HepG2 (cell line): ENCODE measurements at regions not wholly inside any gene's neighbourhood (a gene's known extent, or its start where the extent isn't known, plus 50 kb on each side); places are given as distances from the start of the nearest gene placed in this dataset.

Experiments used
- ATAC-seq: fragments of 200-7000 bp; cut with Tn5 transposase; 3 replicates; pipeline ENCODE4 v1.9.1; 2020; ENCODE audit warnings: mild to moderate bottlenecking, moderate library complexity
- BruUV-seq: library from RNA; stranded (reverse); fragments of 400-500 nt; replicated peaks from 2 replicates; lab custom pipeline; 2021; lab: Mats Ljungman, UMichigan
- CTCF ChIA-PET: fragments of 300-600 bp; formaldehyde crosslinking; extraction: SDS; loops from one replicate; lab custom pipeline; 2021; ENCODE audit warnings: low total read pairs, inconsistent platforms, low intra/inter-chr PET ratio; lab: Yijun Ruan, JAX
- POLR2A ChIA-PET: fragments of 350-600 bp; sonication (Branson Sonifier 250); formaldehyde crosslinking; loops from one replicate; lab custom pipeline; 2020; ENCODE audit warnings: antibody characterized with exemption, inconsistent platforms; lab: Yijun Ruan, JAX
- DNase-seq: peaks from one replicate; pipeline ENCODE4 v3.0.0-alpha.2; 2015; ENCODE audit warnings: low spot score
- FAIRE-seq: peaks from 3 replicates; lab custom pipeline; 2011; peaks lifted over from hg19 to GRCh38; lab: Jason Lieb, UNC
- H2AFZ ChIP-seq: one replicate; pipeline ENCODE4 v1.6.1; 2011; ENCODE audit warnings: low read length, inconsistent platforms
- H3K27ac ChIP-seq: fragments of 300-600 bp; 3 replicates; pipeline ENCODE4 v1.8.0; 2011; ENCODE audit warnings: mixed run types, mild to moderate bottlenecking, mixed read lengths, low read length, inconsistent platforms; ENCODE audit not compliant: insufficient read depth; ENCODE audit errors: extremely low read length
- H3K27me3 ChIP-seq, 2 experiments: fragments of 200-600 bp in 1 of 2; 2 replicates in 1 of 2; 3 replicates in 1 of 2; pipeline versions ENCODE4 v1.6.0 to v1.8.0; 2011; ENCODE audit warnings: low read length in 2 of 2, mild to moderate bottlenecking in 2 of 2, moderate library complexity in 2 of 2, inconsistent platforms in 1 of 2; ENCODE audit not compliant: insufficient read depth in 2 of 2, control insufficient read depth in 1 of 2
- H3K36me3 ChIP-seq, 2 experiments: fragments of 200-600 bp in 1 of 2; replicated peaks in 1 of 2; 2 replicates in 1 of 2; 3 replicates in 1 of 2; pipeline versions ENCODE4 v1.5.1 to v1.8.0; 2011; ENCODE audit warnings: low read length in 2 of 2, inconsistent platforms in 1 of 2; ENCODE audit not compliant: insufficient read depth in 2 of 2, control insufficient read depth in 1 of 2
- H3K4me1 ChIP-seq: 2 replicates; pipeline ENCODE4 v1.5.1; 2012; ENCODE audit warnings: low read length, inconsistent platforms; ENCODE audit not compliant: insufficient read depth
- H3K4me2 ChIP-seq: 2 replicates; pipeline ENCODE4 v1.6.0; 2011; ENCODE audit warnings: low read depth, low read length, inconsistent platforms
- H3K4me3 ChIP-seq, 3 experiments: fragments of 200-600 bp in 1 of 3; sonication (generic), shearing (Covaris generic) in 1 of 3; replicated peaks in 1 of 3; 2 replicates each; pipeline ENCODE4 v1.5.1; 2011 to 2016; ENCODE audit warnings: low read length in 3 of 3, inconsistent platforms in 2 of 3, low read depth in 2 of 3, mild to moderate bottlenecking in 2 of 3, control low read depth in 1 of 3, mixed read lengths in 1 of 3; ENCODE audit not compliant: insufficient read depth in 1 of 3
- H3K79me2 ChIP-seq: one replicate; pipeline ENCODE4 v1.6.1; 2011; ENCODE audit warnings: low read length, inconsistent platforms; ENCODE audit not compliant: insufficient read depth
- H3K9ac ChIP-seq: 2 replicates; pipeline ENCODE4 v1.6.0; 2011; ENCODE audit warnings: mild to moderate bottlenecking, low read depth, low read length, inconsistent platforms; ENCODE audit not compliant: insufficient read depth
- H3K9me3 ChIP-seq: 2 replicates; pipeline ENCODE4 v1.5.1; 2012; ENCODE audit warnings: mild to moderate bottlenecking, low read length
- H4K20me1 ChIP-seq: 2 replicates; pipeline ENCODE4 v1.6.0; 2011; ENCODE audit warnings: inconsistent platforms, mild to moderate bottlenecking, low read length, moderate library complexity; ENCODE audit not compliant: insufficient read depth
- CC2D1A ChIP-seq: sonication (generic); formaldehyde crosslinking; IDR thresholded peaks from 2 replicates; pipeline ENCODE4 v1.8.1; 2023; ENCODE audit warnings: mild to moderate bottlenecking, missing genetic modification reagents
- EZH2 ChIP-seq: conservative IDR thresholded peaks from 2 replicates; pipeline ENCODE4 v1.6.1; 2012; ENCODE audit warnings: mild to moderate bottlenecking, low read depth, low read length, moderate library complexity
- HDAC1 ChIP-seq: sonication (generic); formaldehyde crosslinking; IDR thresholded peaks from 2 replicates; pipeline ENCODE4 v1.5.1; 2020; ENCODE audit warnings: mild to moderate bottlenecking, missing genetic modification reagents
- KDM5B ChIP-seq: sonication (generic); formaldehyde crosslinking; IDR thresholded peaks from 2 replicates; pipeline ENCODE4 v1.4.0; 2020; ENCODE audit warnings: missing genetic modification reagents, mild to moderate bottlenecking, borderline replicate concordance
- MED1 ChIP-seq: sonication (generic); formaldehyde crosslinking; IDR thresholded peaks from 2 replicates; pipeline ENCODE4 v1.4.0; 2020; ENCODE audit warnings: missing genetic modification reagents
- SPEN ChIP-seq: sonication (generic); formaldehyde crosslinking; IDR thresholded peaks from 2 replicates; pipeline ENCODE4 v1.5.1; 2020; ENCODE audit warnings: low read depth, mild to moderate bottlenecking, missing genetic modification reagents
- ZSCAN20 ChIP-seq: sonication (generic); formaldehyde crosslinking; IDR thresholded peaks from 2 replicates; pipeline ENCODE4 v1.4.0; 2020; ENCODE audit warnings: missing genetic modification reagents, mild to moderate bottlenecking, borderline replicate concordance
- WGBS: methylation state at CpG from one replicate; pipeline ENCODE4 v1.1.6; 2017; ENCODE audit warnings: low lambda C conversion rate; 5-methylcytosine and 5-hydroxymethylcytosine counted together
- in situ Hi-C: cut with HindIII; loops from 2 replicates; pipeline ENCODE4 v1.10.0; 2017; ENCODE audit warnings: low pct_unique_long_range_greater_than_20kb; ENCODE audit not compliant: extremely low pct_ligation_motif_present
- intact Hi-C: fragments of 100-400 bp; cut with micrococcal nuclease; formaldehyde crosslinking; loops from one replicate; pipeline ENCODE4 v1.10.0; 2022; ENCODE audit not compliant: unreplicated experiment
- TF ChIP-seq, protein P1 (sequence below), 2 experiments: fragments of 450-650 bp in 1 of 2; sonication (generic) in 1 of 2; formaldehyde crosslinking in 1 of 2; IDR thresholded peaks; 2 replicates each; pipeline versions ENCODE4 v1.6.1 to v1.8.0; 2016 to 2022; ENCODE audit warnings: antibody characterized with exemption in 1 of 2, mild to moderate bottlenecking in 1 of 2, missing genetic modification reagents in 1 of 2
- TF ChIP-seq, protein P2 (sequence below): sonication (generic); formaldehyde crosslinking; IDR thresholded peaks from 2 replicates; pipeline ENCODE4 v1.4.0; 2020; ENCODE audit warnings: missing genetic modification reagents, borderline replicate concordance
- TF ChIP-seq, protein P3 (sequence below): IDR thresholded peaks from 2 replicates; pipeline ENCODE4 v1.6.1; 2016; ENCODE audit warnings: mild to moderate bottlenecking, missing biosample characterization, missing genetic modification reagents

DNA sequence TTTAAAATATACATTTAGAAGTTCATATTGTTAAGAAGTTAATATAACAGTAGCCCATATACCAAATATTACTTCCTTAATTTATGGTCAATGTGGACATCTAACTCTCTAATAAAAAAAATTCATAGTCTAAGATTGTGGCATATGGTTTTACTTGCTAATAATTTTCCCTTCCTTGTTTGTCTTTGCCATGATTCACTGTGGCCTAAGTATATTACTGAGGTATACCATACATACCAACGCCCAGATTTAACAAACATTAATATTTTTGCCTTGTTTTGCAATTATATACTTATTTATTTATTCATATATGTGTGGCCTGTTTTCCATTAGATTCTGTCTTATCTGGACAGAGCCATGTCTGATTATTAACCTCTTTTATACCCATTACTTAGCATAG is 54.6 kb upstream of the CCDC150 start (continued):
- TF ChIP-seq, protein P1, sequence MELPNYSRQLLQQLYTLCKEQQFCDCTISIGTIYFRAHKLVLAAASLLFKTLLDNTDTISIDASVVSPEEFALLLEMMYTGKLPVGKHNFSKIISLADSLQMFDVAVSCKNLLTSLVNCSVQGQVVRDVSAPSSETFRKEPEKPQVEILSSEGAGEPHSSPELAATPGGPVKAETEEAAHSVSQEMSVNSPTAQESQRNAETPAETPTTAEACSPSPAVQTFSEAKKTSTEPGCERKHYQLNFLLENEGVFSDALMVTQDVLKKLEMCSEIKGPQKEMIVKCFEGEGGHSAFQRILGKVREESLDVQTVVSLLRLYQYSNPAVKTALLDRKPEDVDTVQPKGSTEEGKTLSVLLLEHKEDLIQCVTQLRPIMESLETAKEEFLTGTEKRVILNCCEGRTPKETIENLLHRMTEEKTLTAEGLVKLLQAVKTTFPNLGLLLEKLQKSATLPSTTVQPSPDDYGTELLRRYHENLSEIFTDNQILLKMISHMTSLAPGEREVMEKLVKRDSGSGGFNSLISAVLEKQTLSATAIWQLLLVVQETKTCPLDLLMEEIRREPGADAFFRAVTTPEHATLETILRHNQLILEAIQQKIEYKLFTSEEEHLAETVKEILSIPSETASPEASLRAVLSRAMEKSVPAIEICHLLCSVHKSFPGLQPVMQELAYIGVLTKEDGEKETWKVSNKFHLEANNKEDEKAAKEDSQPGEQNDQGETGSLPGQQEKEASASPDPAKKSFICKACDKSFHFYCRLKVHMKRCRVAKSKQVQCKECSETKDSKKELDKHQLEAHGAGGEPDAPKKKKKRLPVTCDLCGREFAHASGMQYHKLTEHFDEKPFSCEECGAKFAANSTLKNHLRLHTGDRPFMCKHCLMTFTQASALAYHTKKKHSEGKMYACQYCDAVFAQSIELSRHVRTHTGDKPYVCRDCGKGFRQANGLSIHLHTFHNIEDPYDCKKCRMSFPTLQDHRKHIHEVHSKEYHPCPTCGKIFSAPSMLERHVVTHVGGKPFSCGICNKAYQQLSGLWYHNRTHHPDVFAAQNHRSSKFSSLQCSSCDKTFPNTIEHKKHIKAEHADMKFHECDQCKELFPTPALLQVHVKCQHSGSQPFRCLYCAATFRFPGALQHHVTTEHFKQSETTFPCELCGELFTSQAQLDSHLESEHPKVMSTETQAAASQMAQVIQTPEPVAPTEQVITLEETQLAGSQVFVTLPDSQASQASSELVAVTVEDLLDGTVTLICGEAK (IDR thresholded peaks at IDR 0.05): no peak
- TF ChIP-seq, protein P1 (CRISPR knock-in tag; IDR thresholded peaks at IDR 0.05): no peak
- TF ChIP-seq EZH2: no peak

DNA sequence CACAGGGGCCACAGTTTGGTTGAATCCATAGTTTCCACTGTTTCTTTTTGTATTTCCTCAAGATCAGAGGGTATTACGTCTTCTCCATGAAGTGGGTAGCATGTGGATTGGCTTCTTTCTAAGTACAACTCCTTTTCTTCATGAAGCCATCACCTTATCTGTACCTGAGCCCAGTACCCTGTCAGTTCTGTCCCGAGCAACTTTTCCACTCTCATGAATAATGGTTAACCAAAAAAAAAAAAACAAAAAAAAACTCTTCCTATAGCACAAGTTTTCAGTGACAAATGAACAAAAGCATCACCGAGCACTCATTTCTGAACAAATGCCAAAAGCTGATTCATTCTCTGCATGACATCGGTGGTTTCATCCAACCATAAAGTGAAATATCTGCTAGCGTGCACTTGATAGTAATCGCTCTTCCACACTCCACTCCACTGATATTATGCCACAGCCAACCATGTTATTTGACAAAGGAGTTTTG is 53.0 kb upstream of the CCDC150 start:
- H4K20me1 ChIP-seq: no peaks in the 10 kb centered on the region
- ATAC-seq (no peak), DNase-seq (no peak), FAIRE-seq (no peak)
- in situ Hi-C loops (no loop called here), intact Hi-C loops (no loop called here)
- no peaks in the 10 kb centered on the region for H3K36me3 ChIP-seq
- no peak overlapping the region for H2AFZ ChIP-seq
- H3K4me2 ChIP-seq: no peak overlapping the region
- H3K4me3 ChIP-seq: no peak overlapping the region
- H3K79me2 ChIP-seq: no peaks in the 10 kb centered on the region
- H3K27ac ChIP-seq: no peak overlapping the region
- WGBS: 6% methylated on average over 6 of the region's 6 CpGs
- H3K4me1 ChIP-seq: no peaks in the 10 kb centered on the region
- no TSS peak for BruUV-seq
- peaks cover 2 to 25% of the 10 kb centered on the region in 2 experiments for H3K27me3 ChIP-seq
- CTCF ChIA-PET: no interaction called here
- H3K9ac ChIP-seq: no peak overlapping the region
- POLR2A ChIA-PET: no interaction called here
- no peaks in the 10 kb centered on the region for H3K9me3 ChIP-seq
- TF ChIP-seq SPEN (no peak), ZSCAN20 (CRISPR knock-in tag) (no peak), CC2D1A (CRISPR knock-in tag) (no peak), KDM5B (CRISPR knock-in tag) (no peak), HDAC1 (CRISPR knock-in tag) (no peak), MED1 (no peak)
- TF ChIP-seq, protein P2, sequence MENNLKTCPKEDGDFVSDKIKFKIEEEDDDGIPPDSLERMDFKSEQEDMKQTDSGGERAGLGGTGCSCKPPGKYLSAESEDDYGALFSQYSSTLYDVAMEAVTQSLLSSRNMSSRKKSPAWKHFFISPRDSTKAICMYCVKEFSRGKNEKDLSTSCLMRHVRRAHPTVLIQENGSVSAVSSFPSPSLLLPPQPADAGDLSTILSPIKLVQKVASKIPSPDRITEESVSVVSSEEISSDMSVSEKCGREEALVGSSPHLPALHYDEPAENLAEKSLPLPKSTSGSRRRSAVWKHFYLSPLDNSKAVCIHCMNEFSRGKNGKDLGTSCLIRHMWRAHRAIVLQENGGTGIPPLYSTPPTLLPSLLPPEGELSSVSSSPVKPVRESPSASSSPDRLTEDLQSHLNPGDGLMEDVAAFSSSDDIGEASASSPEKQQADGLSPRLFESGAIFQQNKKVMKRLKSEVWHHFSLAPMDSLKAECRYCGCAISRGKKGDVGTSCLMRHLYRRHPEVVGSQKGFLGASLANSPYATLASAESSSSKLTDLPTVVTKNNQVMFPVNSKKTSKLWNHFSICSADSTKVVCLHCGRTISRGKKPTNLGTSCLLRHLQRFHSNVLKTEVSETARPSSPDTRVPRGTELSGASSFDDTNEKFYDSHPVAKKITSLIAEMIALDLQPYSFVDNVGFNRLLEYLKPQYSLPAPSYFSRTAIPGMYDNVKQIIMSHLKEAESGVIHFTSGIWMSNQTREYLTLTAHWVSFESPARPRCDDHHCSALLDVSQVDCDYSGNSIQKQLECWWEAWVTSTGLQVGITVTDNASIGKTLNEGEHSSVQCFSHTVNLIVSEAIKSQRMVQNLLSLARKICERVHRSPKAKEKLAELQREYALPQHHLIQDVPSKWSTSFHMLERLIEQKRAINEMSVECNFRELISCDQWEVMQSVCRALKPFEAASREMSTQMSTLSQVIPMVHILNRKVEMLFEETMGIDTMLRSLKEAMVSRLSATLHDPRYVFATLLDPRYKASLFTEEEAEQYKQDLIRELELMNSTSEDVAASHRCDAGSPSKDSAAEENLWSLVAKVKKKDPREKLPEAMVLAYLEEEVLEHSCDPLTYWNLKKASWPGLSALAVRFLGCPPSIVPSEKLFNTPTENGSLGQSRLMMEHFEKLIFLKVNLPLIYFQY (CRISPR knock-in tag): no peak
- TF ChIP-seq, protein P3, sequence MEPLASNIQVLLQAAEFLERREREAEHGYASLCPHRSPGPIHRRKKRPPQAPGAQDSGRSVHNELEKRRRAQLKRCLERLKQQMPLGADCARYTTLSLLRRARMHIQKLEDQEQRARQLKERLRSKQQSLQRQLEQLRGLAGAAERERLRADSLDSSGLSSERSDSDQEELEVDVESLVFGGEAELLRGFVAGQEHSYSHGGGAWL (CRISPR knock-in tag): no peak
